H9 (cell line): ENCODE measurements at regions not wholly inside any gene's neighbourhood (a gene's known extent, or its start where the extent isn't known, plus 50 kb on each side); places are given as distances from the start of the nearest gene placed in this dataset.
"Not testable (repeated sequence)": the region's sequence is repeated elsewhere in the genome, so short reads cannot be mapped to it uniquely, and the experiment has no call there.

Experiments
- DNase-seq: peaks from one replicate; pipeline ENCODE4 v3.0.0-alpha.2; 2017
- H2AFZ ChIP-seq: one replicate; pipeline ENCODE4 v1.6.1; 2013; ENCODE audit warnings: mild to moderate bottlenecking, low read length, control low read depth, moderate library complexity
- H2AK5ac ChIP-seq: 2 replicates; pipeline ENCODE4 v1.6.1; 2013; ENCODE audit warnings: low read length, control low read depth, mixed read lengths; ENCODE audit not compliant: insufficient read length
- H2BK120ac ChIP-seq: one replicate; pipeline ENCODE4 v1.6.1; 2013; ENCODE audit warnings: low read depth, mild to moderate bottlenecking, low read length, control low read depth, inconsistent platforms; ENCODE audit not compliant: poor library complexity, severe bottlenecking
- H2BK12ac ChIP-seq: 2 replicates; pipeline ENCODE4 v1.6.1; 2013; ENCODE audit warnings: low read length, control low read depth, mixed read lengths, low read depth; ENCODE audit not compliant: insufficient read length
- H2BK15ac ChIP-seq: 2 replicates; pipeline ENCODE4 v1.6.1; 2013; ENCODE audit warnings: low read depth, low read length, control low read depth
- H2BK20ac ChIP-seq: one replicate; pipeline ENCODE4 v1.6.1; 2013; ENCODE audit warnings: low read depth, mild to moderate bottlenecking, low read length, control low read depth, inconsistent platforms; ENCODE audit not compliant: poor library complexity, severe bottlenecking
- H2BK5ac ChIP-seq: 2 replicates; pipeline ENCODE4 v1.6.1; 2013; ENCODE audit warnings: low read length, control low read depth, mixed read lengths; ENCODE audit not compliant: insufficient read length
- H3K14ac ChIP-seq: 2 replicates; pipeline ENCODE4 v1.6.1; 2013; ENCODE audit warnings: low read length, control low read depth; ENCODE audit not compliant: insufficient read depth
- H3K18ac ChIP-seq: 2 replicates; pipeline ENCODE4 v1.6.1; 2013; ENCODE audit warnings: low read depth, mild to moderate bottlenecking, mixed read lengths, low read length, control low read depth; ENCODE audit not compliant: insufficient read length
- H3K23ac ChIP-seq: 2 replicates; pipeline ENCODE4 v1.6.1; 2013; ENCODE audit warnings: low read length, control low read depth, mixed read lengths, low read depth; ENCODE audit not compliant: insufficient read length
- H3K23me2 ChIP-seq: 2 replicates; pipeline ENCODE4 v1.6.1; 2013; ENCODE audit warnings: low read depth, mild to moderate bottlenecking, mixed read lengths, low read length, control low read depth; ENCODE audit not compliant: insufficient read length, poor library complexity, severe bottlenecking
- H3K27ac ChIP-seq: 2 replicates; pipeline ENCODE4 v1.5.1; 2013; ENCODE audit warnings: low read length, control low read depth, mixed read lengths, low read depth; ENCODE audit not compliant: insufficient read length
- H3K27me3 ChIP-seq: 2 replicates; pipeline ENCODE4 v1.6.1; 2013; ENCODE audit warnings: low read length, control low read depth, inconsistent platforms; ENCODE audit not compliant: insufficient read depth
- H3K4ac ChIP-seq: 2 replicates; pipeline ENCODE4 v1.6.1; 2013; ENCODE audit warnings: low read depth, mild to moderate bottlenecking, control low read depth, inconsistent platforms, low read length, moderate library complexity
- H3K4me1 ChIP-seq: 2 replicates; pipeline ENCODE4 v1.6.1; 2013; ENCODE audit warnings: low read length, control low read depth, inconsistent platforms; ENCODE audit not compliant: insufficient read depth
- H3K4me2 ChIP-seq: 2 replicates; pipeline ENCODE4 v1.6.1; 2013; ENCODE audit warnings: low read length, control low read depth, mixed read lengths; ENCODE audit not compliant: insufficient read length, insufficient read depth
- H3K56ac ChIP-seq: 2 replicates; pipeline ENCODE4 v1.6.1; 2013; ENCODE audit warnings: low read depth, mild to moderate bottlenecking, mixed read lengths, low read length, control low read depth; ENCODE audit not compliant: insufficient read length
- H3K79me1 ChIP-seq: 2 replicates; pipeline ENCODE4 v1.6.1; 2013; ENCODE audit warnings: low read depth, mild to moderate bottlenecking, moderate library complexity, low read length, control low read depth, inconsistent platforms; ENCODE audit not compliant: insufficient read depth, poor library complexity, severe bottlenecking
- H3K79me2 ChIP-seq: 2 replicates; pipeline ENCODE4 v1.6.1; 2013; ENCODE audit warnings: low read length, control low read depth, inconsistent platforms; ENCODE audit not compliant: insufficient read depth
- H3K9ac ChIP-seq: 2 replicates; pipeline ENCODE4 v1.6.1; 2013; ENCODE audit warnings: low read length, control low read depth, mixed read lengths; ENCODE audit not compliant: insufficient read length; ENCODE audit errors: extremely low read depth
- H3K9me3 ChIP-seq: one replicate; pipeline ENCODE4 v1.6.1; 2013; ENCODE audit warnings: low read depth, low read length, inconsistent platforms; ENCODE audit not compliant: control insufficient read depth
- H3T11ph ChIP-seq: one replicate; pipeline ENCODE4 v1.6.1; 2013; ENCODE audit warnings: mild to moderate bottlenecking, low read length, control low read depth, inconsistent platforms
- H4K20me1 ChIP-seq: one replicate; pipeline ENCODE4 v1.6.1; 2013; ENCODE audit not compliant: control insufficient read depth, insufficient read length, insufficient read depth
- H4K5ac ChIP-seq: 2 replicates; pipeline ENCODE4 v1.6.1; 2013; ENCODE audit warnings: low read depth, mild to moderate bottlenecking, mixed read lengths, low read length, control low read depth; ENCODE audit not compliant: insufficient read length
- H4K8ac ChIP-seq: replicated peaks from 2 replicates; pipeline ENCODE4 v1.6.1; 2013; ENCODE audit warnings: low read length, control low read depth, mixed read lengths, low read depth; ENCODE audit not compliant: insufficient read length
- H4K91ac ChIP-seq: 2 replicates; pipeline ENCODE4 v1.6.1; 2013; ENCODE audit warnings: low read depth, mild to moderate bottlenecking, moderate library complexity, mixed read lengths, low read length, control low read depth; ENCODE audit not compliant: insufficient read length
- H3K27ac Mint-ChIP-seq, 3 experiments: 2 replicates in 2 of 3; 3 replicates in 1 of 3; pipeline ENCODE4 v1.8.0; 2020 to 2021; ENCODE audit warnings: mixed read lengths in 3 of 3, mild to moderate bottlenecking in 1 of 3, moderate library complexity in 1 of 3
- H3K27me3 Mint-ChIP-seq: 2 replicates; pipeline ENCODE4 v1.8.0; 2021; ENCODE audit warnings: low read depth, mild to moderate bottlenecking, moderate library complexity, mixed read lengths
- H3K36me3 Mint-ChIP-seq, 3 experiments: 2 replicates in 2 of 3; 3 replicates in 1 of 3; pipeline ENCODE4 v1.8.0; 2020 to 2021; ENCODE audit warnings: low read depth in 3 of 3, mixed read lengths in 3 of 3; ENCODE audit not compliant: insufficient read depth in 1 of 3
- H3K4me1 Mint-ChIP-seq, 2 experiments: 2 replicates each; pipeline ENCODE4 v1.8.0; 2020; ENCODE audit warnings: mixed read lengths in 2 of 2
- H3K4me3 Mint-ChIP-seq, 2 experiments: 2 replicates in 1 of 2; 3 replicates in 1 of 2; pipeline ENCODE4 v1.8.0; 2020 to 2021; ENCODE audit warnings: mild to moderate bottlenecking in 2 of 2, mixed read lengths in 2 of 2, moderate library complexity in 1 of 2
- H3K9me3 Mint-ChIP-seq, 2 experiments: 2 replicates in 1 of 2; 3 replicates in 1 of 2; pipeline ENCODE4 v1.8.0; 2020; ENCODE audit warnings: mild to moderate bottlenecking in 2 of 2, mixed read lengths in 2 of 2, moderate library complexity in 1 of 2
- WGBS: extraction: QIAGEN DNeasy Blood & Tissue Kit; methylation state at CpG from one replicate; pipeline ENCODE4 v1.1.7; 2013; ENCODE audit warnings: missing lambda C conversion rate, low lambda C conversion rate, mixed read lengths; ENCODE audit not compliant: insufficient read length; ENCODE audit errors: extremely low coverage; 5-methylcytosine and 5-hydroxymethylcytosine counted together
- TF ChIP-seq, protein P1 (sequence below): fragments of 200-600 bp; sonication (generic); conservative IDR thresholded peaks from 3 replicates; pipeline ENCODE4 v1.8.0; 2021; ENCODE audit warnings: antibody characterized with exemption, mild to moderate bottlenecking

DNA sequence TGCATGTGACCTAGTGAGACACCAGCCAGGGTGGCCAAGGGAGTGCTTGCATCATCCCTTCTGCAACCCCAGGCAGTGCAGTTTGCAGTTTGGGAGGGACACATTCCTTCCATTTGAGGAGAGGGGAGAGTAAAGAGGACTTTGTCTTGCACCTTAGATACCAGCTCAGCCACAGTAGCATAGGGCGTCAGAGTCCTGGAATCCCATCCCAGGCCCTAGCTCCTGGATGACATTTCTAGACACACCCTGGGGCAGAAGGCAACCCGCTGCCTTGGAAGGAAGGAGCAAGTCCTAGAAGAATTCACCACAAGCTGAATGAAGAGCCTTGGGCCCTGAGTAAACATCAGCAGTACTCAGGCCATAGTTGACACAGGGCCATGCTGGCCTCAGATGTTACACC lies 680.4 kb upstream of the IMPG1 start:
- DNase-seq: no peak
- Mint-ChIP-seq H3K4me1 (peaks cover 0 to 3% of the 10 kb centered on the region in 2 experiments; a peak in 1 of 4 replicates), H3K9me3 (peaks cover 3 to 8% of the 10 kb centered on the region in 2 experiments; a peak in 4 of 5 replicates), H3K27me3 (no peaks in the 10 kb centered on the region; the same call in 1 of the 2 replicates), H3K36me3 (peaks cover 0 to 7% (median 5%) of the 10 kb centered on the region in 3 experiments; a peak in 6 of 7 replicates), H3K4me3 (no peak overlapping the region), H3K27ac (peak overlapping the region in 1 of 3 experiments; percentile 56; a peak in 2 of 7 replicates)
- H3K27me3 ChIP-seq: no peaks in the 10 kb centered on the region
- H3K14ac ChIP-seq: no peak overlapping the region
- H2AK5ac ChIP-seq: no peak overlapping the region
- H2AFZ ChIP-seq: no peak overlapping the region
- H3K4me2 ChIP-seq: no peak overlapping the region
- H2BK20ac ChIP-seq: no peak overlapping the region
- H4K91ac ChIP-seq: no peak overlapping the region
- no peaks in the 10 kb centered on the region for H3K9me3 ChIP-seq
- TF ChIP-seq, protein P1, sequence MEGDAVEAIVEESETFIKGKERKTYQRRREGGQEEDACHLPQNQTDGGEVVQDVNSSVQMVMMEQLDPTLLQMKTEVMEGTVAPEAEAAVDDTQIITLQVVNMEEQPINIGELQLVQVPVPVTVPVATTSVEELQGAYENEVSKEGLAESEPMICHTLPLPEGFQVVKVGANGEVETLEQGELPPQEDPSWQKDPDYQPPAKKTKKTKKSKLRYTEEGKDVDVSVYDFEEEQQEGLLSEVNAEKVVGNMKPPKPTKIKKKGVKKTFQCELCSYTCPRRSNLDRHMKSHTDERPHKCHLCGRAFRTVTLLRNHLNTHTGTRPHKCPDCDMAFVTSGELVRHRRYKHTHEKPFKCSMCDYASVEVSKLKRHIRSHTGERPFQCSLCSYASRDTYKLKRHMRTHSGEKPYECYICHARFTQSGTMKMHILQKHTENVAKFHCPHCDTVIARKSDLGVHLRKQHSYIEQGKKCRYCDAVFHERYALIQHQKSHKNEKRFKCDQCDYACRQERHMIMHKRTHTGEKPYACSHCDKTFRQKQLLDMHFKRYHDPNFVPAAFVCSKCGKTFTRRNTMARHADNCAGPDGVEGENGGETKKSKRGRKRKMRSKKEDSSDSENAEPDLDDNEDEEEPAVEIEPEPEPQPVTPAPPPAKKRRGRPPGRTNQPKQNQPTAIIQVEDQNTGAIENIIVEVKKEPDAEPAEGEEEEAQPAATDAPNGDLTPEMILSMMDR: no peak
- no peaks in the 10 kb centered on the region for H3K4me1 ChIP-seq
- H3K27ac ChIP-seq: no peak overlapping the region
- no peak overlapping the region for H2BK15ac ChIP-seq
- H3K23ac ChIP-seq: no peak overlapping the region
- no peak overlapping the region for H3K56ac ChIP-seq
- H3K23me2 ChIP-seq: no peaks in the 10 kb centered on the region
- WGBS: no CpG with 5 or more reads among the region's 2 CpGs
- no peak overlapping the region for H3K18ac ChIP-seq
- peak overlapping the region; percentile 42 for H4K5ac ChIP-seq
- H2BK5ac ChIP-seq: no peak overlapping the region
- no peak overlapping the region for H2BK12ac ChIP-seq
- H2BK120ac ChIP-seq: no peak overlapping the region
- H3K79me1 ChIP-seq: no peaks in the 10 kb centered on the region
- no peak overlapping the region for H3K9ac ChIP-seq
- no peak overlapping the region for H3K4ac ChIP-seq
- no peaks in the 10 kb centered on the region for H3K79me2 ChIP-seq
- H3T11ph ChIP-seq: no peak overlapping the region
- no peaks in the 10 kb centered on the region for H4K20me1 ChIP-seq
- no peak overlapping the region for H4K8ac ChIP-seq

DNA sequence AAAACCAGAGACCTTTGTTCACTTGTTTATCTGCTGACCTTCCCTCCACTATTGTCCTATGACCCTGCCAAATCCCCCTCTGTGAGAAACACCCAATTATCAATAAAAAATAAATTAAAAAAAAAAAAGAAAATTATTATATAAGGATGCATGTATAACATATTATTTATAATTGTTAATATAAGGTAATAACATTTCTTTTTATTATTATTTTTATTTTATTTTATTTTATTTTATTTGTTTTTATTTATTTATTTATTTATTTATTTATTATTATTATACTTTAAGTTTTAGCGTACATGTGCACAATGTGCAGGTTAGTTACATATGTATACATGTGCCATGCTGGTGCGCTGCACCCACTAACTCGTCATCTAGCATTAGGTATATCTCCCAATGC lies 672.9 kb upstream of the IMPG1 start:
- not testable (repeated sequence) for H4K5ac ChIP-seq, H3K4me1 ChIP-seq, H3T11ph ChIP-seq, H3K4ac ChIP-seq, H2AK5ac ChIP-seq, H3K9me3 Mint-ChIP-seq, H2BK20ac ChIP-seq, H3K9ac ChIP-seq, H3K23me2 ChIP-seq, H4K8ac ChIP-seq, H3K4me3 Mint-ChIP-seq, H3K4me2 ChIP-seq, H3K18ac ChIP-seq, H2BK120ac ChIP-seq, H3K79me2 ChIP-seq, H3K27ac ChIP-seq, H3K27me3 ChIP-seq, H3K9me3 ChIP-seq, H2BK12ac ChIP-seq, DNase-seq, H3K27me3 Mint-ChIP-seq, H3K27ac Mint-ChIP-seq, H3K56ac ChIP-seq, H2BK5ac ChIP-seq, H3K23ac ChIP-seq, H3K14ac ChIP-seq, H3K36me3 Mint-ChIP-seq, H3K79me1 ChIP-seq, H3K4me1 Mint-ChIP-seq, H2AFZ ChIP-seq, H4K20me1 ChIP-seq, H2BK15ac ChIP-seq, H4K91ac ChIP-seq
- no CpG with 5 or more reads among the region's 3 CpGs for WGBS
